HS-27A (cell line): ENCODE measurements at regions not wholly inside any gene's neighbourhood (a gene's known extent, or its start where the extent isn't known, plus 50 kb on each side); places are given as distances from the start of the nearest gene placed in this dataset.

ENCODE experiments used
- DNase-seq: peaks from one replicate; pipeline ENCODE4 v3.0.0-alpha.2; 2012; ENCODE audit warnings: low read depth, missing footprints

DNA sequence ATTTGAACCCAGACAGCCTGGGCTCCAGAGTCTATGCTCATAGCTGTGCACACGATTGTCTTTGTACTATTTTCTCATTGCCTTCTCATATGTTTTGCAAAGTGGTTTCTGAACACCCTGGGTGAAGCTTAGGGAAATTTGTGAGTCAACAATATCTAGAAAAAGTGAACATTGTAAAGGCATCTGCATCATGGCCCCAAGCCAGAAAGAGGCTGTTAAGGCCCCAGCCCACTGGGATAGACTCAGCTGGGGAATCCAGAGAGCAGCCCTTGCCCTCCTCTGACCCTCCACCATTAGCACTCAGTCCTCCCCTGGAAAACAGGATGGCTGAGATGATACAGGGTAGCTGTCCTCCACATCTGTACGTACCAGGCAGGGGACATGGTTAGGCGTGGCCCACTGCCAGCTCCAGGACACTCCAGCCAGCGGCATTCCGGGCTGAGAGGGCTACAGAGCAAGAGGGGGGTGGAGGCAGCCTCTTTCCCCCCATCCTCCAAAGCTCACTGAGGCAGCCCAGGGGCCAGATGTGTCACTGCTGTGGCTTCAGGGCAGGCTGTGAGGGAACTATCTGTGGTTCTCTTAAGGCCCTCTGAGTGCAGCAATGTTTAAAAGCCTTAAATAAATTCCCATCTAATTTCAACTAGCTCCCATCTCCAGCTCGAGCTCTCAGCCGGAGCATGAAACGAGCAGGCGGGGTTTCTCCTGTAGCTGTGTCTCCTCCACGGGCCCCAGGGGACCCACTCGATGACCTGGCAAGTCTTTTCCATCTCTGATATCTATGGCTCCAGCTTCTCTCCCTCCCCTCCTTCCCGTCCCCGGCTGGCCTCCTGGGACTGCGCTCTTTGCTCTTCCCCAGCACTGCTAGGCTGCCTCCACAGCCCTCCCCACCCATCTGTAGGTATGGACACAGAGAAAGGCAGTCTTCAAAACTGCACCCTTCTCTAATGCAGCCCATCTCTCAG is 209.4 kb upstream of the LRFN2 start:
- DNase-seq, result no peak

DNA sequence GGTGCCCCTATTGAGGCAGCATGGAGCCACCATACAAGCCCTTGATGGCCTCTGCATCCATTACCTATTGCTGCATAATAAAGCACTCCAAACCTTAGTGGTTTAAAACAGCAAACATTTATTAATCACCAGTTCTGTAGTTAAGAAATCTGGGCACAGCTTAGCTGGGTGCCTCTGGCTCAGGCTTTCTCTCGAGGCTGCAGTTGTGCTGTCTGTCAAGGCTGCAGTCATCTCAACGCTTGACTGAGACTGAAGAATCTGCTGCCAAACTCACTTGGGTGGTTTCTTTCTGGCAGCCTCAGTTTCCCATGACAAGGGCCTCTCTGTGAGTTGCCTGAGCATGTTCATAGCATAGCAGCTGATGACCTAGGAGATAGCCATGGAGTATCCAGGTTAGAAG is 207.4 kb upstream of the LRFN2 start:
- DNase-seq, result no peak

DNA sequence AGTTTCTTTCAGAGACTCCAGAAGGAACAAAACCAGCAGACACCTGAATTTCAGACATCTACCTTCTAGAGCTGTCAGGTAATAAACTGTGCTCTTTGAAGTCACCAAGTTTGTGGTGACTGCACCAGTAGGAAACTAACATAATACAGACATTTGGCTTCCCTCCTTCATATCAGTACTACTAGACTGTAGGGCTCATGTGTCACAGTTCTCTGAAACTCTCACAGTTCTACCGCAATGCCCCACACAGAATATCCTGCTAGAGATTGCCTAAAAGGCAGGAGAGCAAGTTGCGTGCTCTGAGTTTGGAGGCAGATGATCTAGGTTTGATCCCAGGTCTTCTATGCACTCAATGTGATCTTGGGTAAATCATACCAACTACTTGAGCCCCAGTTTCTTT is 205.0 kb upstream of the LRFN2 start:
- DNase-seq, result no peak

DNA sequence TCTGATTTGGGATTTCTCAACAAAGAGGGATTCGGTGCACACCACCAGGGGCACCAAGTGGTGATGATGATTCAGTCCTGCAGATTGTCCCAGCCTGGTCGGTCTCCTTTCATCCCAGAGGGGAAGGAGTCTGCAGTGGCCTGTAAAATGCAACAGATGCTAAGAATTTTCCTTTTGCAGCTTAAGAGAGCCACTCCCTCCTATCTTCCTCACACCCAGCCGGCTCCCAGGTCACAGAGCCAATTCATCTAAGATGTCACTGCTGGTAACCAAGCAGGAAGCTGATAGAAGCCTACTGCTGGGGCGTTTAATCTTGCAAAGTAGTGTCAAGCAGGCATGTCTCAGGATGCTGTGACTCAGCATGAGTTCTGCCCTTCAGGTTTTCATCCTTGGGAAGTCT is 203.8 kb upstream of the LRFN2 start:
- no peak for DNase-seq

DNA sequence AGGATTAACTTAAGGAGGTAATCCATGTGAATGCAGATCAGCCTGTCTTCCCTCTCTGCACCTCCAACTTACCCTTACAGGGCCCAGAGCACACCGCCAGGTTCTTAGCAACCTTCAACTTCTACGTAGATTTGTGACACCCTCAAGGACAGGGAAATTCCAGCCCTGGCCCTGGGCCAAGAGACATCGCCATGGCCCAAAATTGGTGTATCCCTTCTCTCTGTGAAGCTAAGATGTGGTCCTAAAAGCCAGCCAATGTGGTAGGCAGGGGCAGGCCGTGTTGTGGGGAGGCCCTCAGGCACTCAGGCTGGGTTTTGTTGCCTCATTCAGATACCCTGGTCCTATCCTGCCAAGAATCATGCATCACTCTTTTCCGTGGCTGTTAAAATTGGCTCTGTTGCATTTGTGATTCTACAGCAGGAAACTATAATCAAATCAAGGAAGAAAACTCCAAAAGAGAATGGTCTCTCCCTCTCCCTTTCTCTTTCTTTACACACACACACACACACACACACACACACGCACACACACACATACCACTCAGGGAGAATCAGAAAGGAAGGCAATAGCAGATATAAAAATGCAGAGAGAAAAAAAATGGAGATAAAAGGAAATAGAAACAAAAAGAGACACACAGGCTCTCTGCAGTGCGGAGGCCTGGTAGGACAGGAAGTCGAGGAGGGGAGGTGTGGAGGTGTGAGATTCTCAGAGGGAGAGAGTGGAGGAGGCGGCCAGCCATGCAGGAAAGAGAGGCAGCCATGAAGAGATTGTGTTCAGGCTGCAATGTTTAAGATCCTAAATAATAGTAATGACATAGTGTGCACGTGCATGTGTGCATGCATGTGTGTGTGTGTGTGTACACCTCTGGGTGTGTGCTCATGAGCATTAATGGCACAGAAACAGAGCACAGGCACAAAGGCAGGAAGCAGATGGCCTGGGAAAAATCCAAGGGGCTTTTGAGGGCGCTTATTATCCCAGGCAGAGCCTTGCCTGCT is 201.8 kb upstream of the LRFN2 start:
- DNase-seq, result no peak

DNA sequence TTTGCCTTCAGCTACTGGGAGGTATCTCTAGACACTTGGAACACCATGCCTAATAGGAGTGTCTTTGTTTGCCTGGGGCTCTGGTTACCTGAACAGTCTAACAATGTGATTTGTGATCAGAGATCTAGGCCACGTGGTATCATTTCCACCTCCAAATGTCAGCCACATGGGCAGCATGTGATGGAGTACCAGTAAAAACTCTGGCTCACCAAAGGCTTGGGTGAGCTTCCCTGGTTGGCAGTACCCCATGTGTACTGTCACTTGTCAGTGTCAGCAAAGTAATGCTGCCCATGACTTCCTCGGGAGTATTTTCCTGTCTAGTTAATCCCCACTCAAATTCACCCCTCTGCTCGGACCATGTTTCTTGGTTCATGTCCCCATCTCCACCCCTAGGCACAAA is 195.2 kb upstream of the LRFN2 start:
- no peak for DNase-seq

DNA sequence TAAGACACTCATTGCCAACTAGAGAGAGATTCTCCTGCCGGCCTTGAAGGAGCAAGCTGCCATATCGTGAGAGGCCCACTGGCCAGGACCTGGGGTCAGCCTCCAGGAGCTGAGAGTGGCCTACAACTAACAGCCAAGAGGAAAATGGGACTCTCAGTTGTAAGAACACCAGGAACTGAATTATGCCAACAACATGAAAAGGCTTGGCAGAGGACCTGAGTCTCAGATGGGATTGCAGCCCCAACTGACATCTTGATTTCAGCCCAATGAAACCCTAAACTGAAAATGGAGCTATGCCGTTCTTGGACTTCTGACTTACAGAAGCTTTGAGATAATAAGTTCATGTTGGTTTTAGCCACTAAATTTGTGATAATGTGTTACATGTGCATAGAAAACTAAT is 193.5 kb upstream of the LRFN2 start:
- DNase-seq, result no peak

DNA sequence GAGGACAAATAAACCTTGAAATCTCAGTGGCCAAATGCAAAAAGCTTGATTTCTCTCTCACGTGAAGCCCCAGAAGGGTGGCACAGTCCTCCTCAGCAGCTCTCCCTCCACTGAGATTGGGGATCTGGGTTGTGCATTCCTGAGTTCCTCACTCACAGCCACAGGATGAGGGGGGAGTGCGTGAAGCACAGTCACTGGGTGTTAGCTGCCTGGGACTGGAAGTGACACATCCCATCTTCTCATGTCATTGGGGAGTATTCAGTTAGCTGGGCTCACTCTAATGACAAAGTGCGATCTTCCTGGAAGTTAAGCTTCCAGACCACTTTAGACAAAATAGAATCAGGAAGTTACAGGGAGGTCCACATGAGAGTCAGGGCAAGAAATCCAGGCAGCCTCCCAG is 192.2 kb upstream of the LRFN2 start:
- DNase-seq, result peak; percentile 51

DNA sequence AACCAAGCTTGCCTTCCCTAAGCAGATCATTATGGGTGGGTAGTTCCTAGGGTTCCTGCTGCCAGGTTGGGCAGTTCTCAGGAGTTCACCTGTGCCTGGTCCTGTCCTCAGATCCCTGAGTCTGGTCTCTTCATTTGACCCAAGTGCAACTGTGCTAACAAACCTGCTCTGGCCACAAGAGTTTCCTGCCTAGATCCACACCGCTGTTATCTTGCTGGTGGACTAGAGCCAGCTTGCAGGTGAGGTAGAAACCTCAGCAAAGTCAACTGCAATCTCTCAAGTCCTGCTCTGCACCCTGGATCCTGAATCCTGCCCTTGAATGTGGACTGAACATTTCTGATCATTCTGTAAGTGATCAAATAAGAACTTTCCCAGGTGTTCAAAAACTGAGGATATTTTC is 191.8 kb upstream of the LRFN2 start:
- DNase-seq, result no peak

DNA sequence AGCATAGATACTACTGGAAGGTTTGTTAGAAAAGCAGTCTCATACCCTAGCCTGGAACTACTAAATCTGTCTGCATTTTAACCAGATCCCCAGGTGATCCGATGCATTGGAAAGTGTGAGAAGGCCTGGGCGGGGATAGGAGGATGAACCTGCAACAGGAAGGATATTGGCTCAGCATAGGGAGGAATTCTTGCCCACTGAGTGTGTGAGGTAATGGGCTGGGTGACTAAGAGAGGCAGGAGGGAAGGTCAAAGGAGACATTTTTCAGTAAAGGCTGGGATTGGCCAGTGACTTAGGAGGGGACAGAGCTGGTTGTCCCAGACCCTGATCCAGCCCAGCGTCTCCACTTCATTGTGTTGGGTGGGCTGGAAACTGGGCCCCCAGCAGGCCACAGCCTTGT is 191.0 kb upstream of the LRFN2 start:
- DNase-seq, result no peak

DNA sequence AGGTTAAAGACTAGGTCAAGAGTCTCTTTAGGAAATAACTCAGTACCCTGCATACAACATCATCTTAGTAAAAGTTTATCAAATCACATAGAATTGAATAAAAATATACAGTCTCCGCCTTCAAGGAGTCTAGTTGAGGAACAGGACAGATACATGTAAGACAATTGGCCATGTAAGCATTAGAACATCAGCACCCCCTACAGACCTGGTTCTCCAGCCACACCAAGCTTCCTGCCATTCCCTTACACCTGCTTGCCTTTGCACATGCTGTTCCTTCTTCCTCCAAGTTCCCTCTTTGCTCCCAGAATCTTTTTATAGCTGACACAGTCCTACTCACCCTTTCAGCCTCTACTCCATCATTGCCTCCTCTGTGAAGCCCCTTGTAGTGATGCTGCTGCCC is 187.8 kb upstream of the LRFN2 start:
- no peak for DNase-seq

DNA sequence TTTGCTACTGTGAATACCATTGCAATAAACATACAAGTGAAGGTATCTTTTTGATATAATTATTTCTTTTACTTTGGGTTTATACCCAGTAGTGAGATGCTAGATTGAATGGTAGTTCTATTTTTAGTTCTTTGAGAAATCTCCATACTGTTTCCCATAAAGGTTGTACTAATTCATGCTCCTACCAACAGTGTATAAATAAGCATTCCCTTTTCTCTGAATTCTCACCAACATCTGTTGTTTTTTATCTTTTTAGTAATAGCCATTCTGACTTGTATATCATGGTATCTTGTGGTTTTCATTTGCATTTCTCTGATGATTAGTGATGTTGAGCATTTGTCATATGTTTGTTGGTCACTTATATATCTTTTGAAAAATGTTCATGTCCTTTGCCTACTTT is 183.6 kb upstream of the LRFN2 start:
- no peak for DNase-seq

DNA sequence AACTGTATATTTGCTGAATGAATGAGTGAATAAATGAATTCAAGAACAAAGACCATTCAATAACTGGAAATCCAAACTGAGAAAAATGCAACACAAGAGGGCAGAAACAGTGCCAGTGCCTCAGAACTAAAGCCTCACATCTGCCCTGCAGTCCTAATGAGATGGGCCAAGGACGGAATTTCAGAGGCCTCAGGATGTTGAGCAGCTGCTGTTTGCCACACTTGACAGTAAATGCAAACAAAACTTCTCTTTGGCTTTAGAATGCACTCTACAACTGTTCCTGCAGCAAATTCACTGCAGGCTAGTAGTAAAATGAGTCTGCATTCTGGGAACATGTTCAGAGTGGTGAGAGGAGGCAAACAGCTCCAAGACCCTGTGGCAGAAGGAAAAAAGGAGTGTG is 177.6 kb upstream of the LRFN2 start:
- no peak for DNase-seq

DNA sequence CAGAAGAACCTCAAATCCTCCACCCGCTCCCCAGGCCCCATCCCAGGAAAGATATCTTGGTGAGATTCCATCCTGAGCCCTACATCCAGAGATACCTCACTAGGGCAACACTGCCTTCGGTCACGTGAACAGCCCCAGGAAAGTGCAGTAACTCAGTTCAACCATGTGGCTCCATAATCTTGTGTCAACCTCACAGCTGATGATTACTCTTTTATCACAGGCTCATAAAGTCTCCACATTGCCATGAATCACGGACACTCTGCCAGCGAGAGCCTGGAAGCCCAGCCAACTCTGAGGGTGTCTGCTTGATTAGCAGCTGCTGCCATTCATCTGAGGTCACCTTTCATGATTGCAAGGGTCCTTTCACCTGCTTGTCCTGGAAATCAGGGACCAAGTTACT is 175.8 kb upstream of the LRFN2 start:
- no peak for DNase-seq

DNA sequence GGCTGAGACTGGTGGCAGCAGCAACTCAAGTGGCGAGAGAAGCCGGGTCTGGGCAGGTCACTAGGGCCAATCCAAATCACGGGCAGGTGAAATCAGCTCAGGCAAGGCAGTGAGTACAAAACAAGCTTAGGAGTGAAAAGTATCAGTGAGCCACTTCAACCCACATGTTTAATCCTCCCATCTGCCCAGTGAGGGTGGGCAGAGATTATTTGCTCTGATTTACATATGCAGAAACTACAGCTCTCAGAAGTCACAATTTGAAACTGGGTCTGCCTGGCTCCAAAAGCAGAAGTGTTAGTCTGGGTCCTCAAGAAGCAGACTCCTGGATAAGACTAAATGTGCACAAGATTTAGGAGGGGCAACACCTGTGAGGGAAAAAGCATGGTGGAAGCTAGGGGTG is 173.7 kb upstream of the LRFN2 start:
- DNase-seq, result no peak

DNA sequence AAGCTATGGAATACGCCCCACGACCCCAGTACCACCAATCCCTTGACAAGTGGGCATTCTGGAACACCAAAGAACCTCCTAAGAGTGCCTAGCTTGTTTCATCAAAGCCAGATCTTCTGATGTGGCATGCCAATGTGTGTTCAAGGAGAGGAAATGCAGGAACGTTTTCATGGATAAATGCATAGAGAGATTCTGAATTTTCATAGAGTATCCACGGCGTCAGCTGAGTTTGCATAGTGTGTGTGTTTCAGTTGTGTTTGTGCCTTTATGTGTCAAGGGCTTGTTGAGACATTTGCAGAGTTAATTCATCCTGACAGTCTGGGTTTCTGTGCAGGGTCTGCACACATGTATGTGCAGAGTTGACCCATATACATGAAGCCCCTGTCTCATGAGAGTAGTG is 172.7 kb upstream of the LRFN2 start:
- DNase-seq, result no peak

DNA sequence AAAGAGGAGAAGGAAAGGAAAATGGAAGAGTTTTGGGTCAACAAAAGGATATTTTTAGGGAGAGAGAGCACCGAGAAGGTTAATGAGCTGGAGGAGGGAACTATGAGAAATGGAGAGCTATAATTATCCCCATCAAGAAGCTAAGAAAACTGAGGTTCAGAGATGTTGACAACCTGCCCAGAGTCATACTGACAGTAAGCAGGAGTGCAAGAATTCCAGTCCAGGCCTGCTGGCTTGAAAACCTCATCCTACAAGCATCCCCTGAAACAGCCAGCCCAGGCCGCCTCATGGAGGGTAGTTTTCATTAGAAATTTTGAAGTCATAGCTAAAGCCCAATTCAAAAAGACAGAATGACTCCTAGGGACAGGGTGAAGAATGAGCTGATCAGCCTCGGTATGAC is 172.1 kb upstream of the LRFN2 start:
- DNase-seq, result no peak

DNA sequence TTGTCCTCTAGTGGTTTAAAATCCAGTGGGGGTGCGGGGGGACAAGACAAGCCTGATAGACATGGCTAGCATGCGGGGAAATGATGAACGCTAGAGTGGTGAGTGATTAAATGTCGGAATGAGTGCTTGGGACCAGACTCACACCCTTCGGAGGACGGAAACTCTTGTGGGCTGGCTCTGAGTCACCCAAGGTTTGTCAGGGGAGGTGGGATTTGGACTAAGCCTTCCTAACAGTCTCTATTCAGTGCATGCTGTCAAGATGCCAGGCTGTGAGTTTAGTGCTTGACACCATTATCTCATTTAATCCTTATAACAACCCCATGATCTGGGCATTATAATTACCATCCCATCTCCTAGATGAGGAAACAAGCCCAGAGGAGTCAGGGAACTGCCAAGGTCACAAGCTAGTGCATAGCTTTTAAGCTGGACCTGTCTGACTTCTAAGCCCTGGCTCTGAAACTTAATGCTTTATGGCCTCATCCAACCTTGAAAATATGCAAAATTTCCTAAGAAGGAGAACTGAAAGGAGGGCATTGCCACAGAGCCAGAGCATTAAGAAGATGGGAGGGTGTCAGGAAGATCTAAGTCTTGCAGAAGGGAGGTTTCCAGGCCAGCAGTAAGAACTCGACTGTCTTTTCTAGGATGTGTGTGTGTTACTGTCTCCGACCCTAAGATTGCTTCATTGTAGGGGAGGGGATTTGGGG is 168.7 kb upstream of the LRFN2 start:
- peak; percentile 19 for DNase-seq

DNA sequence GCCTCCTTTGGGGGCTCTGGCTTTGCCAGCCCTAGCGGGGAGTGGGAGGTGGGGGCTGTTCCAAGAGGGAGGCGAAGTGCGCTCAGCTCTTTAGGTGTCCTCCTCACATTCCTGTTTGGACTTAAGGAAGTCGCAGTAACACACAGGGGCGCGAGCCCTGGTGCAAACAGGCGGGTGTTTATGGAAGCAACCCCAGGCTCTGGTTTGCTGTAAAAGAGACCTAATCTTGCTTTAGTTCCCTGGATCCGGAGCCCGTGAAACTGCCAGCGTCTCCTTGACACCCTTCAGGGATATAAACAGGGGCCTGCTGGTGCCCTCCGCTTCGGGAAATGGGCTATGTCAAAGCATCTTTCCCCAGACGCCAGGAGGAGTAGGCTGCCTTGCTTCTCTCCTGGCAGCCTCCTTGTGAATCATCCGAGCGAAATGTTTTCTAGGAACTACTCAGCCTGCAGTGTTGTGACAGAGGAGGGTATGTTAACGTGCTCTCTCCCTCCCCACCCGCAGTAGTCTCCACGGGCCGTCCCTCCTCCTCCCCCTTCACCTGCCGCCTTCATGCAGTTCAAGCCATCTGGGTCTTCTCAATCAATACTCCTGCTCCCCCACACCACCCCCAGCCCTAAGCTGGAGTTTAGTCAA is 168.0 kb upstream of the LRFN2 start:
- no peak for DNase-seq

DNA sequence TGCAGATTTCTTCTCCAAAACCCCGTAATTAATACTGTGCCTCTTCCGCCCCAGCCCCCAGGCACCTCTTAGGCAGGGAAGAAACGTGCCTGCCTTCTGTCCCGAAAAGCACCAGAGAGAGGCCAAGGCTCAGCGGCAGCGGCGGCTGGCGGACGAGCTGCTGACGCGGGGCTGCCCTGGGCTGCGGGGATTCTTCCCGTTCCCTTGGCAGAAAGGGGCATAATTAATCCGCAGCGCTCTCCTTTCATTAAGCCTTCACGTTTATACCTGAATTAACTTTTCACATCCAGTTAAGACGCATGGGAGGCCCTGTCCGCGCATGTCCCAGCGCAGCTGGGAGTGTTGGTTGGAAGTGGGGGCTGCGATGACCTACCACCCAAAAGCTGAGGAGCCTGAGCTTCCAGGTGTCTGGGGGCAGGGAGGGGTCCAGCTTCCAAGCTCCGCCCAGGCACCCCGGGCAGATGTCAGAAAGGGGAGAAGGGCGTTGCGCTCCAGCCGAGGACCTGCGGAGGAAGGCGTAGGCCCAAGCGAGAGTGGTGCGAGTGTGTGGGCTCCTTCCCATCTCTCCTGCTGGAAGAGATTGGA is 167.4 kb upstream of the LRFN2 start:
- no peak for DNase-seq

DNA sequence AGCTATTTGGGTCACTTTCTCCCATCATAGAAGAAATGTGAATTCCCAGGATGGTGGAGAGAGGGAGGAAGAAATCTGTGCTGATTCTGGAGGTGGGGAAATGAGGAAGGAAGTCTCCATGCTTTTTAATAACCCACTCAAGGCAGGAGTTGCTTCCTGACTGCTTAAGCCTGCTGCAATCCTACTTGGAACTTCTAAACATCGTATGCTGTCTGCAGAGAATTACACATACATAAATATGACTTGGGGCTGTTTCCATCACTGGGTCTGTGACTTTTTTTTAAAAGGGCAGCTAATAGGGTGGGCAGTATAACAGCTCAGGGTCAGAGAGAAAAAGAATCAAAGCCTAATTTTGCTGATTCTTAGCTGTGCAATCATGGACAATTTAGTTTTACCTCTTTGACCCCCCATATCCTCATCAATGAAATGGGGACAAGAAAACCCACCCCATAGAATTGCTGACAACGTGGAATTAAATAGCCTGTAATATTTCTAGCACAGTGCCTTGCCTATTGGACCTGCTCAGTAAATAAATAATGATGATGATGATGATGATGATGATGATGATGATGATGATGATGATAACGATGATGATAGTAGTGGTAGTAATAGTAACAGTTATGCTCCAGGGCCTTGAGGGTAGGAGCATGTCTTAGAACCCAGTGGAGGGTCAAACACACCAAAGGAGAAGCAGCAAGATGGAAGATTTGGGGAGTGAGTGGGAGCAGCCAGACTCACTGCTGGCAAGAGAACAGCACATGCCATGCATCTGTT is 166.7 kb upstream of the LRFN2 start:
- no peak for DNase-seq
